Astrocyte of the spinal cord (primary cell): ENCODE measurements at regions not wholly inside any gene's neighbourhood (a gene's known extent, or its start where the extent isn't known, plus 50 kb on each side); places are given as distances from the start of the nearest gene placed in this dataset.

Source experiments
- DNase-seq: peaks from one replicate; pipeline ENCODE4 v3.0.0; 2011; ENCODE audit warnings: low read depth, low spot score
- H3K4me3 ChIP-seq: 2 replicates; pipeline ENCODE4 v1.5.1; 2011; ENCODE audit warnings: low read depth, mild to moderate bottlenecking, low read length, moderate library complexity
- CTCF ChIP-seq: IDR thresholded peaks from 2 replicates; pipeline ENCODE4 v1.5.1; 2012; ENCODE audit warnings: low read depth, mild to moderate bottlenecking, low read length, inconsistent platforms
- in situ Hi-C: cut with HindIII; loops from 2 replicates; pipeline ENCODE4 v1.10.0; 2017; ENCODE audit warnings: low sequenced_read_pairs

GRCh38 chr13:65473196-65473595, 1756.9 kb downstream of the PCDH9 start:
- H3K4me3 ChIP-seq, result no peak overlapping the region
- TF ChIP-seq CTCF, result no peak
- in situ Hi-C loops, result no loop called here
- DNase-seq, result no peak

- in situ Hi-C loops, result no loop called here
- no peak overlapping the region for H3K4me3 ChIP-seq
- DNase-seq, result no peak
- no peak for TF ChIP-seq CTCF
These were observed 1757.8 kb downstream of the PCDH9 start for GRCh38 chr13:65472336-65472735.

GRCh38 chr13:65470781-65471180, 1759.4 kb downstream of the PCDH9 start:
- in situ Hi-C loops, result no loop called here
- peak; percentile 14 for DNase-seq
- no peak for TF ChIP-seq CTCF

GRCh38 chr13:65468628-65469027, 1761.5 kb downstream of the PCDH9 start:
- DNase-seq, result peak; percentile 13
- in situ Hi-C loops, result no loop called here
- H3K4me3 ChIP-seq, result no peak overlapping the region
- no peak for TF ChIP-seq CTCF

More at GRCh38 chr13:65470781-65471180, 1759.4 kb downstream of the PCDH9 start:
- H3K4me3 ChIP-seq, result no peak overlapping the region

GRCh38 chr13:65461590-65461989, 1768.5 kb downstream of the PCDH9 start:
- DNase-seq, result peak; percentile 47
- TF ChIP-seq CTCF, result no peak
- in situ Hi-C loops, result no loop called here
- H3K4me3 ChIP-seq, result no peak overlapping the region

GRCh38 chr13:65460136-65460535, 1770.0 kb downstream of the PCDH9 start:
- in situ Hi-C loops, result no loop called here

More at GRCh38 chr13:65460136-65460535, 1770.0 kb downstream of the PCDH9 start:
- no peak overlapping the region for H3K4me3 ChIP-seq
- TF ChIP-seq CTCF, result no peak
- DNase-seq, result peak; percentile 15
